SK-N-SH (cell line): ENCODE measurements at regions not wholly inside any gene's neighbourhood (a gene's known extent, or its start where the extent isn't known, plus 50 kb on each side); places are given as distances from the start of the nearest gene placed in this dataset.

ENCODE experiments used
- CTCF ChIA-PET: fragments of 300-600, 350-600 bp; formaldehyde crosslinking; extraction: SDS; loops from one replicate; lab custom pipeline; 2021; lab: Yijun Ruan, JAX
- POLR2A ChIA-PET: fragments of 350-600 bp; sonication (Branson Sonifier 250); formaldehyde crosslinking; extraction: SDS; loops from one replicate; lab custom pipeline; 2020; ENCODE audit warnings: antibody characterized with exemption, inconsistent platforms; lab: Yijun Ruan, JAX
- DNase-seq: peaks from one replicate; pipeline ENCODE4 v3.0.0; 2012
- H2AFZ ChIP-seq: fragments of 200-600 bp; sonication (generic); 2 replicates; pipeline ENCODE4 v1.8.1; 2016; ENCODE audit warnings: antibody characterized with exemption, mild to moderate bottlenecking, low read depth
- H3F3A ChIP-seq: fragments of 200-600 bp; sonication (generic); replicated peaks from 2 replicates; pipeline ENCODE3; 2016; ENCODE audit warnings: antibody characterized with exemption, mild to moderate bottlenecking; ENCODE audit not compliant: insufficient read depth
- H3K27ac ChIP-seq, 2 experiments: fragments of 200-500 bp in 1 of 2; fragments of 200-600 bp in 1 of 2; sonication (Bioruptor generic) in 1 of 2; sonication (generic), shearing (Covaris generic) in 1 of 2; 2 replicates each; pipeline versions ENCODE4 v1.5.1 to v1.6.1; 2014 to 2016; ENCODE audit warnings: low read depth in 2 of 2, inconsistent platforms in 1 of 2, low read length in 1 of 2, mild to moderate bottlenecking in 1 of 2, mixed read lengths in 1 of 2
- H3K27me3 ChIP-seq: fragments of 200-600 bp; sonication (generic), shearing (Covaris generic); 2 replicates; pipeline ENCODE4 v1.6.1; 2016; ENCODE audit warnings: mixed run types; ENCODE audit not compliant: insufficient read depth
- H3K36me3 ChIP-seq, 2 experiments: fragments of 200-500 bp in 1 of 2; fragments of 200-600 bp in 1 of 2; sonication (Bioruptor generic) in 1 of 2; sonication (generic) in 1 of 2; replicated peaks in 1 of 2; 2 replicates each; pipeline versions ENCODE3 to v1.5.1; 2014 to 2016; ENCODE audit warnings: low read length in 1 of 2, mild to moderate bottlenecking in 1 of 2; ENCODE audit not compliant: insufficient read depth in 2 of 2, control insufficient read depth in 1 of 2
- H3K4me1 ChIP-seq, 2 experiments: fragments of 200-500 bp in 1 of 2; fragments of 200-600 bp in 1 of 2; sonication (Bioruptor generic) in 1 of 2; sonication (generic), shearing (Covaris generic) in 1 of 2; 2 replicates each; pipeline versions ENCODE4 v1.5.1 to v1.6.1; 2014 to 2016; ENCODE audit warnings: low read depth in 1 of 2, low read length in 1 of 2, mixed run types in 1 of 2; ENCODE audit not compliant: insufficient read depth in 2 of 2, control insufficient read depth in 1 of 2
- H3K4me2 ChIP-seq: fragments of 200-600 bp; sonication (generic), shearing (Covaris generic); 2 replicates; pipeline ENCODE4 v1.6.1; 2017; ENCODE audit warnings: mixed run types
- H3K4me3 ChIP-seq, 2 experiments: fragments of 200-500 bp in 1 of 2; fragments of 200-600 bp in 1 of 2; sonication (Bioruptor generic) in 1 of 2; sonication (generic), shearing (Covaris generic) in 1 of 2; 2 replicates each; pipeline versions ENCODE4 v1.5.1 to v1.8.1; 2014 to 2016; ENCODE audit warnings: low read depth in 2 of 2, inconsistent platforms in 1 of 2, low read length in 1 of 2, mild to moderate bottlenecking in 1 of 2, mixed read lengths in 1 of 2, moderate library complexity in 1 of 2
- H3K79me2 ChIP-seq: fragments of 200-600 bp; sonication (generic); 2 replicates; pipeline ENCODE4 v1.8.1; 2017; ENCODE audit warnings: mild to moderate bottlenecking; ENCODE audit not compliant: insufficient read depth
- H3K9ac ChIP-seq: fragments of 200-600 bp; sonication (generic); 2 replicates; pipeline ENCODE4 v1.6.1; 2017; ENCODE audit warnings: mixed run types
- H3K9me2 ChIP-seq: fragments of 200-600 bp; sonication (generic); 2 replicates; pipeline ENCODE4 v1.6.1; 2017; ENCODE audit warnings: mixed run types
- H3K9me3 ChIP-seq: fragments of 200-600 bp; sonication (generic); 2 replicates; pipeline ENCODE4 v1.6.1; 2017; ENCODE audit warnings: mixed run types, mild to moderate bottlenecking, moderate library complexity
- H4K20me1 ChIP-seq: fragments of 200-600 bp; sonication (generic); 2 replicates; pipeline ENCODE4 v1.6.1; 2017; ENCODE audit warnings: mild to moderate bottlenecking, mixed run types; ENCODE audit not compliant: insufficient read depth
- ELF1 ChIP-seq: IDR thresholded peaks from 2 replicates; pipeline ENCODE4 v1.4.0; 2012
- EP300 ChIP-seq, 2 experiments: IDR thresholded peaks; 2 replicates each; pipeline versions ENCODE4 v1.4.0 to v1.6.1; 2012; ENCODE audit warnings: borderline replicate concordance in 1 of 2, low read depth in 1 of 2, low read length in 1 of 2
- EZH2phosphoT487 ChIP-seq: fragments of 200-600 bp; sonication (generic); IDR thresholded peaks from 2 replicates; pipeline ENCODE4 v1.6.1; 2017; ENCODE audit warnings: low read depth, mixed run types, mild to moderate bottlenecking, antibody characterized with exemption, moderate library complexity, borderline replicate concordance
- FOSL2 ChIP-seq: IDR thresholded peaks from 2 replicates; pipeline ENCODE4 v1.4.0; 2012; ENCODE audit warnings: low read depth, mild to moderate bottlenecking, moderate library complexity, borderline replicate concordance
- FOXJ3 ChIP-seq: sonication (generic); formaldehyde crosslinking; IDR thresholded peaks from 2 replicates; pipeline ENCODE4 v1.5.1; 2020; ENCODE audit warnings: mild to moderate bottlenecking, missing genetic modification reagents
- FOXM1 ChIP-seq: IDR thresholded peaks from 2 replicates; pipeline ENCODE4 v1.4.0; 2012; ENCODE audit warnings: low read depth, mild to moderate bottlenecking
- GABPA ChIP-seq: IDR thresholded peaks from 2 replicates; pipeline ENCODE4 v1.4.0; 2012; ENCODE audit warnings: low read depth, mild to moderate bottlenecking
- GATA2 ChIP-seq: sonication (generic); formaldehyde crosslinking; IDR thresholded peaks from 2 replicates; pipeline ENCODE4 v1.5.0; 2020; ENCODE audit warnings: mild to moderate bottlenecking, missing genetic modification reagents
- JUND ChIP-seq: IDR thresholded peaks from 2 replicates; pipeline ENCODE4 v1.4.0; 2012
- MXI1 ChIP-seq: IDR thresholded peaks from 2 replicates; pipeline ENCODE4 v1.6.1; 2012; ENCODE audit warnings: mild to moderate bottlenecking, low read depth, low read length, improper control_type of control experiment
- NFIC ChIP-seq: IDR thresholded peaks from 2 replicates; pipeline ENCODE4 v1.4.0; 2012; ENCODE audit warnings: borderline replicate concordance
- POLR2AphosphoS5 ChIP-seq: IDR thresholded peaks from 2 replicates; pipeline ENCODE4 v1.6.1; 2012; ENCODE audit warnings: low read depth, low read length
- RAD21 ChIP-seq: IDR thresholded peaks from 2 replicates; pipeline ENCODE4 v1.6.1; 2012; ENCODE audit warnings: mild to moderate bottlenecking, low read length
- RFX5 ChIP-seq: IDR thresholded peaks from 2 replicates; pipeline ENCODE4 v1.6.1; 2012; ENCODE audit warnings: mild to moderate bottlenecking, improper control_type of control experiment, low read length
- RXRA ChIP-seq: IDR thresholded peaks from 2 replicates; pipeline ENCODE4 v1.4.0; 2012; ENCODE audit warnings: low read depth, mild to moderate bottlenecking, borderline replicate concordance
- SIN3A ChIP-seq: IDR thresholded peaks from 2 replicates; pipeline ENCODE4 v1.6.1; 2012; ENCODE audit warnings: low read depth, mild to moderate bottlenecking, low read length, moderate library complexity, borderline replicate concordance
- SMC3 ChIP-seq: IDR thresholded peaks from 2 replicates; pipeline ENCODE4 v1.6.1; 2012; ENCODE audit warnings: low read depth, low read length, improper control_type of control experiment
- TCF12 ChIP-seq: IDR thresholded peaks from 2 replicates; pipeline ENCODE4 v1.4.0; 2012
- YY1 ChIP-seq: IDR thresholded peaks from 2 replicates; pipeline ENCODE4 v1.4.0; 2012; ENCODE audit warnings: low read depth, mild to moderate bottlenecking
- WGBS: methylation state at CpG from one replicate; pipeline ENCODE4 v1.1.6; 2017; ENCODE audit warnings: low lambda C conversion rate; 5-methylcytosine and 5-hydroxymethylcytosine counted together
- TF ChIP-seq, protein P1 (sequence below): IDR thresholded peaks from 2 replicates; pipeline ENCODE4 v1.4.0; 2012; ENCODE audit warnings: low read depth, borderline replicate concordance
- TF ChIP-seq, protein P2 (sequence below): IDR thresholded peaks from 2 replicates; pipeline ENCODE4; 2012
- TF ChIP-seq, protein P3 (sequence below): IDR thresholded peaks from 2 replicates; pipeline ENCODE4 v1.4.0; 2012; ENCODE audit warnings: low read depth
- TF ChIP-seq, protein P4 (sequence below): fragments of 200-600 bp; sonication (generic); IDR thresholded peaks from 2 replicates; pipeline ENCODE4 v1.6.1; 2017; ENCODE audit warnings: antibody characterized with exemption, mild to moderate bottlenecking, moderate library complexity

DNA sequence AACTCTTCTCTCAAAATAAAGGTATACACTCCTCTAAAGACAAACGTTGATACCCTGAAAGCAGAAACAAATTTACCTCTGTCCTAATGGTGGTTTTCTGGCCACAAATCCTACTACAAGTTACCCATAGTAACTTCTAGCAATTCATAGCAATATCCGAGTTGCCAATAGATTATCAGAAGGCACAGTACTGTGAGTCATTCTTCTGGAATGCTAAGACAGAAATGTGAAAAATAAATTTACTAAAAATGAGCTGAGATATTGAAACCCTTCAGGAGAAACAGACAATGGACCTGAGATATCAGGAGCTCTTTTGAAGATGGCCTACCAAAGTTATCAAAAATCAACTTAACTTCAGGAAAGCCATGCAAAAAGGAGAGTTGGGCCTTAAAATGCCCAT lies 715.0 kb upstream of the ADAMTS5 start:
- DNase-seq = no peak
- no peak overlapping the region for H3K9ac ChIP-seq
- CTCF ChIA-PET = no interaction called here
- WGBS = 41% methylated on average over 2 of the region's 2 CpGs
- no peaks in the 10 kb centered on the region for H4K20me1 ChIP-seq
- no peaks in the 10 kb centered on the region for H3K36me3 ChIP-seq
- TF ChIP-seq NFIC = no peak
- no peak for TF ChIP-seq TCF12
- TF ChIP-seq, protein P1, sequence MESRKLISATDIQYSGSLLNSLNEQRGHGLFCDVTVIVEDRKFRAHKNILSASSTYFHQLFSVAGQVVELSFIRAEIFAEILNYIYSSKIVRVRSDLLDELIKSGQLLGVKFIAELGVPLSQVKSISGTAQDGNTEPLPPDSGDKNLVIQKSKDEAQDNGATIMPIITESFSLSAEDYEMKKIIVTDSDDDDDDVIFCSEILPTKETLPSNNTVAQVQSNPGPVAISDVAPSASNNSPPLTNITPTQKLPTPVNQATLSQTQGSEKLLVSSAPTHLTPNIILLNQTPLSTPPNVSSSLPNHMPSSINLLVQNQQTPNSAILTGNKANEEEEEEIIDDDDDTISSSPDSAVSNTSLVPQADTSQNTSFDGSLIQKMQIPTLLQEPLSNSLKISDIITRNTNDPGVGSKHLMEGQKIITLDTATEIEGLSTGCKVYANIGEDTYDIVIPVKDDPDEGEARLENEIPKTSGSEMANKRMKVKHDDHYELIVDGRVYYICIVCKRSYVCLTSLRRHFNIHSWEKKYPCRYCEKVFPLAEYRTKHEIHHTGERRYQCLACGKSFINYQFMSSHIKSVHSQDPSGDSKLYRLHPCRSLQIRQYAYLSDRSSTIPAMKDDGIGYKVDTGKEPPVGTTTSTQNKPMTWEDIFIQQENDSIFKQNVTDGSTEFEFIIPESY = no peak
- TF ChIP-seq FOXJ3 (CRISPR knock-in tag) = no peak
- TF ChIP-seq RFX5 = no peak
- TF ChIP-seq JUND = peak; percentile 34; the same call in 1 of the 2 replicates
- TF ChIP-seq EP300 (IDR thresholded peaks at IDR 0.05; ENCODE audit: borderline replicate concordance in 1 of 2, low read depth in 1 of 2, low read length in 1 of 2) = no peak
- TF ChIP-seq YY1 = no peak
- TF ChIP-seq MXI1 = no peak
- TF ChIP-seq SMC3 = no peak
- no peak for TF ChIP-seq RXRA
- no peak for TF ChIP-seq EZH2phosphoT487
- TF ChIP-seq FOSL2 = 0 out of 2 replicates have a peak, but pooled peaks have one; percentile 25
- no peak for TF ChIP-seq POLR2AphosphoS5
- TF ChIP-seq, protein P2, sequence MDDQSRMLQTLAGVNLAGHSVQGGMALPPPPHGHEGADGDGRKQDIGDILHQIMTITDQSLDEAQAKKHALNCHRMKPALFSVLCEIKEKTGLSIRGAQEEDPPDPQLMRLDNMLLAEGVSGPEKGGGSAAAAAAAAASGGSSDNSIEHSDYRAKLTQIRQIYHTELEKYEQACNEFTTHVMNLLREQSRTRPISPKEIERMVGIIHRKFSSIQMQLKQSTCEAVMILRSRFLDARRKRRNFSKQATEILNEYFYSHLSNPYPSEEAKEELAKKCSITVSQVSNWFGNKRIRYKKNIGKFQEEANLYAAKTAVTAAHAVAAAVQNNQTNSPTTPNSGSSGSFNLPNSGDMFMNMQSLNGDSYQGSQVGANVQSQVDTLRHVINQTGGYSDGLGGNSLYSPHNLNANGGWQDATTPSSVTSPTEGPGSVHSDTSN = no peak
- TF ChIP-seq ELF1 = no peak
- H3K4me3 ChIP-seq = no peak overlapping the region
- no peaks in the 10 kb centered on the region for H3K9me3 ChIP-seq
- H3K4me2 ChIP-seq = no peak overlapping the region
- H3K4me1 ChIP-seq = peaks cover 0 to 3% of the 10 kb centered on the region in 2 experiments; a peak in 2 of 4 replicates
- peak overlapping the region in 1 of 2 experiments; percentile 41; a peak in 2 of 4 replicates for H3K27ac ChIP-seq
- no peaks in the 10 kb centered on the region for H3K79me2 ChIP-seq
- H3F3A ChIP-seq = no peaks in the 10 kb centered on the region
- H3K27me3 ChIP-seq = no peaks in the 10 kb centered on the region
- POLR2A ChIA-PET = no interaction called here
- H3K9me2 ChIP-seq = no peaks in the 10 kb centered on the region
- H2AFZ ChIP-seq = peak overlapping the region; percentile 35; the same call in 1 of the 2 replicates

DNA sequence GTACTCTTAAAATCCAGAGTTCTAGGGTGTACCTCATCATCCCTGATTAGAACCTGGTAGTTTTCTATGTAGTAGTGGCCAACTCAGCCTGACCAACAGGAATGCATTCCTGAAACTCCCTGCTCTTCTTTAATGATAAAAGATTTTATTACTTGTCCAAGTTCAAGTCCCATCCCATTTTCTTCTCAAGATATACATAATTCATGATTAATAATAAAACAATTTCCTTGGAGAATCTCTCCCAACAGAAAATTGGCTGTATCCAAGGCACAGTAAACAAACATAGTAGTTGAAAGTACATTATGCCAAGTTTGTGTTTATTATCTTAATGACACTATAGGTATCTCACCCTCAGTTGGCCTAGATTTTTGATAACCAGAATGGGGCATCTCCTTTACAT lies 714.1 kb upstream of the ADAMTS5 start:
- Histone ChIP-seq H3K9me3 (no peaks in the 10 kb centered on the region), H3F3A (no peaks in the 10 kb centered on the region), H3K27ac (peak overlapping the region in 1 of 2 experiments; percentile 41; a peak in 2 of 4 replicates), H3K79me2 (no peaks in the 10 kb centered on the region), H3K27me3 (no peaks in the 10 kb centered on the region), H3K9me2 (no peaks in the 10 kb centered on the region), H3K4me3 (no peak overlapping the region), H3K4me2 (no peak overlapping the region), H2AFZ (no peak overlapping the region), H4K20me1 (no peaks in the 10 kb centered on the region), H3K9ac (no peak overlapping the region), H3K36me3 (no peaks in the 10 kb centered on the region), H3K4me1 (peaks cover 0 to 3% of the 10 kb centered on the region in 2 experiments; a peak in 2 of 4 replicates)
- CTCF ChIA-PET = interaction anchor here (0.6 kb wide), 2 partner anchors 963 to 1496 kb away, joined by 3 read pairs; no protein-coding TSS in a partner anchor
- TF ChIP-seq EZH2phosphoT487 (no peak), SMC3 (no peak), JUND (no peak), ELF1 (no peak), FOXJ3 (CRISPR knock-in tag) (no peak), YY1 (no peak), RXRA (no peak), SIN3A (no peak), FOXM1 (no peak), RAD21 (no peak), GATA2 (CRISPR knock-in tag) (no peak), GABPA (no peak), RFX5 (no peak)
- TF ChIP-seq, protein P3, sequence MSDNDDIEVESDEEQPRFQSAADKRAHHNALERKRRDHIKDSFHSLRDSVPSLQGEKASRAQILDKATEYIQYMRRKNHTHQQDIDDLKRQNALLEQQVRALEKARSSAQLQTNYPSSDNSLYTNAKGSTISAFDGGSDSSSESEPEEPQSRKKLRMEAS = no peak
- TF ChIP-seq, protein P4, sequence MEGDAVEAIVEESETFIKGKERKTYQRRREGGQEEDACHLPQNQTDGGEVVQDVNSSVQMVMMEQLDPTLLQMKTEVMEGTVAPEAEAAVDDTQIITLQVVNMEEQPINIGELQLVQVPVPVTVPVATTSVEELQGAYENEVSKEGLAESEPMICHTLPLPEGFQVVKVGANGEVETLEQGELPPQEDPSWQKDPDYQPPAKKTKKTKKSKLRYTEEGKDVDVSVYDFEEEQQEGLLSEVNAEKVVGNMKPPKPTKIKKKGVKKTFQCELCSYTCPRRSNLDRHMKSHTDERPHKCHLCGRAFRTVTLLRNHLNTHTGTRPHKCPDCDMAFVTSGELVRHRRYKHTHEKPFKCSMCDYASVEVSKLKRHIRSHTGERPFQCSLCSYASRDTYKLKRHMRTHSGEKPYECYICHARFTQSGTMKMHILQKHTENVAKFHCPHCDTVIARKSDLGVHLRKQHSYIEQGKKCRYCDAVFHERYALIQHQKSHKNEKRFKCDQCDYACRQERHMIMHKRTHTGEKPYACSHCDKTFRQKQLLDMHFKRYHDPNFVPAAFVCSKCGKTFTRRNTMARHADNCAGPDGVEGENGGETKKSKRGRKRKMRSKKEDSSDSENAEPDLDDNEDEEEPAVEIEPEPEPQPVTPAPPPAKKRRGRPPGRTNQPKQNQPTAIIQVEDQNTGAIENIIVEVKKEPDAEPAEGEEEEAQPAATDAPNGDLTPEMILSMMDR = no peak
- DNase-seq = no peak
- POLR2A ChIA-PET = no interaction called here
